ENCODE measurements at regions not wholly inside any gene's neighbourhood (a gene's known extent, or its start where the extent isn't known, plus 50 kb on each side); places are given as distances from the start of the nearest gene placed in this dataset.

GRCh38 chr5:71821029-71821428 is 102.0 kb downstream of the CARTPT start:
- TF ChIP-seq CTCF (IDR thresholded peaks at IDR 0.05) (no peak), ZFX (IDR thresholded peaks at IDR 0.05; ENCODE audit: borderline replicate concordance) (no peak)

Measured in 22Rv1 (cell line).